HG03342 (cell line): ENCODE measurements at regions not wholly inside any gene's neighbourhood (a gene's known extent, or its start where the extent isn't known, plus 50 kb on each side); places are given as distances from the start of the nearest gene placed in this dataset.

Experiments used
- ATAC-seq: cut with Tn5 transposase; IDR thresholded peaks from one replicate; pipeline ENCODE4 v1.9.1; 2021; ENCODE audit warnings: mild to moderate bottlenecking, moderate library complexity; ENCODE audit not compliant: unreplicated experiment

- no peak for ATAC-seq
These were observed 69.2 kb downstream of the INHBA start for GRCh38 chr7:41633690-41634089.

- ATAC-seq = peak; percentile 91
These were observed 72.1 kb downstream of the INHBA start for GRCh38 chr7:41630741-41631140.

- ATAC-seq = no peak
These were observed 73.2 kb downstream of the INHBA start for GRCh38 chr7:41629711-41630111.

- no peak for ATAC-seq
These were observed 74.0 kb downstream of the INHBA start for GRCh38 chr7:41628901-41629300.

- no peak for ATAC-seq
These were observed 75.1 kb downstream of the INHBA start for GRCh38 chr7:41627645-41628298.

- no peak for ATAC-seq
These were observed 78.1 kb downstream of the INHBA start for GRCh38 chr7:41624818-41625217.

- ATAC-seq = no peak
These were observed 80.7 kb downstream of the INHBA start for GRCh38 chr7:41621953-41622831.

GRCh38 chr7:41617987-41618386 lies 84.9 kb downstream of the INHBA start:
- ATAC-seq = no peak

GRCh38 chr7:41612798-41613197 lies 90.1 kb downstream of the INHBA start:
- ATAC-seq = no peak

- no peak for ATAC-seq
These were observed 90.5 kb downstream of the INHBA start for GRCh38 chr7:41612386-41612785.

GRCh38 chr7:41608447-41608846 lies 94.4 kb downstream of the INHBA start:
- ATAC-seq = no peak

GRCh38 chr7:41603985-41604384 lies 98.9 kb downstream of the INHBA start:
- no peak for ATAC-seq

GRCh38 chr7:41599760-41600159 lies 103.1 kb downstream of the INHBA start:
- no peak for ATAC-seq

GRCh38 chr7:41592794-41593193 lies 110.1 kb downstream of the INHBA start:
- no peak for ATAC-seq

GRCh38 chr7:41592236-41592635 lies 110.7 kb downstream of the INHBA start:
- no peak for ATAC-seq

GRCh38 chr7:41590986-41591385 lies 111.9 kb downstream of the INHBA start:
- no peak for ATAC-seq

GRCh38 chr7:41588341-41588740 lies 114.5 kb downstream of the INHBA start:
- ATAC-seq = no peak

GRCh38 chr7:41586931-41587640 lies 115.8 kb downstream of the INHBA start:
- ATAC-seq = no peak

- no peak for ATAC-seq
These were observed 118.1 kb downstream of the INHBA start for GRCh38 chr7:41584746-41585145.

GRCh38 chr7:41582116-41582515 lies 120.8 kb downstream of the INHBA start:
- ATAC-seq = no peak

- ATAC-seq = no peak
These were observed 121.8 kb downstream of the INHBA start for GRCh38 chr7:41581041-41581440.
